GM21390 (cell line): ENCODE measurements at regions not wholly inside any gene's neighbourhood (a gene's known extent, or its start where the extent isn't known, plus 50 kb on each side); places are given as distances from the start of the nearest gene placed in this dataset.

Experiments
- ATAC-seq: cut with Tn5 transposase; IDR thresholded peaks from one replicate; pipeline ENCODE4 v1.9.1; 2021; ENCODE audit not compliant: unreplicated experiment

GRCh38 chrX:69083801-69084200 lies 81.5 kb downstream of the PJA1 start:
- ATAC-seq: no peak

- no peak for ATAC-seq
Measured at GRCh38 chrX:69083361-69083760, 81.9 kb downstream of the PJA1 start.

- ATAC-seq: no peak
Measured at GRCh38 chrX:69082753-69083150, 82.5 kb downstream of the PJA1 start.

GRCh38 chrX:69082055-69082752 lies 83.0 kb downstream of the PJA1 start:
- no peak for ATAC-seq

- no peak for ATAC-seq
Measured at GRCh38 chrX:69080855-69081465, 84.3 kb downstream of the PJA1 start.

- no peak for ATAC-seq
Measured at GRCh38 chrX:69079268-69079667, 86.0 kb downstream of the PJA1 start.

- no peak for ATAC-seq
Measured at GRCh38 chrX:69077895-69078455, 87.3 kb downstream of the PJA1 start.

GRCh38 chrX:69076088-69076487 lies 89.2 kb downstream of the PJA1 start:
- ATAC-seq: no peak

- ATAC-seq: no peak
Measured at GRCh38 chrX:69074726-69075125, 90.5 kb downstream of the PJA1 start.

GRCh38 chrX:69073721-69074120 lies 91.5 kb downstream of the PJA1 start:
- no peak for ATAC-seq

- ATAC-seq: no peak
Measured at GRCh38 chrX:69073241-69073640, 92.0 kb downstream of the PJA1 start.

- no peak for ATAC-seq
Measured at GRCh38 chrX:69072486-69073006, 92.7 kb downstream of the PJA1 start.

GRCh38 chrX:69070949-69071650 lies 94.2 kb downstream of the PJA1 start:
- ATAC-seq: no peak

GRCh38 chrX:69069876-69070275 lies 95.4 kb downstream of the PJA1 start:
- ATAC-seq: no peak

GRCh38 chrX:69069086-69069445 lies 96.2 kb downstream of the PJA1 start:
- ATAC-seq: no peak

GRCh38 chrX:69068301-69069085 lies 96.8 kb downstream of the PJA1 start:
- ATAC-seq: no peak

GRCh38 chrX:69067841-69068240 lies 97.4 kb downstream of the PJA1 start:
- no peak for ATAC-seq

GRCh38 chrX:69066966-69067525 lies 98.2 kb downstream of the PJA1 start:
- no peak for ATAC-seq

GRCh38 chrX:69066021-69066757 lies 99.1 kb downstream of the PJA1 start:
- ATAC-seq: no peak

- ATAC-seq: no peak
Measured at GRCh38 chrX:69065451-69065850, 99.8 kb downstream of the PJA1 start.
